Brain microvascular endothelial cell (primary cell): ENCODE measurements at regions not wholly inside any gene's neighbourhood (a gene's known extent, or its start where the extent isn't known, plus 50 kb on each side); places are given as distances from the start of the nearest gene placed in this dataset.

ENCODE experiments used
- DNase-seq: peaks from one replicate; pipeline ENCODE4 v3.0.0-alpha.2; 2020
- H3K27ac ChIP-seq: fragments of 250-450 bp; sonication (Bioruptor Pico); 2 replicates; pipeline ENCODE4 v1.5.1; 2020; ENCODE audit warnings: mild to moderate bottlenecking, moderate library complexity
- H3K27me3 ChIP-seq: fragments of 250-450 bp; sonication (Bioruptor Pico); replicated peaks from 2 replicates; pipeline ENCODE4 v1.5.1; 2020; ENCODE audit warnings: mild to moderate bottlenecking
- H3K36me3 ChIP-seq: fragments of 250-450 bp; sonication (Bioruptor Pico); replicated peaks from 2 replicates; pipeline ENCODE4 v1.5.1; 2020; ENCODE audit warnings: mild to moderate bottlenecking
- H3K4me3 ChIP-seq: 2 replicates; pipeline ENCODE4 v1.5.1; 2011; ENCODE audit warnings: low read depth, mild to moderate bottlenecking, control low read depth, low read length, moderate library complexity
- CTCF ChIP-seq: IDR thresholded peaks from 2 replicates; pipeline ENCODE4 v1.5.1; 2011; ENCODE audit warnings: low read depth, mild to moderate bottlenecking, moderate library complexity, low read length, control low read depth, inconsistent platforms; ENCODE audit errors: missing control alignments
- in situ Hi-C: cut with HindIII; loops from 2 replicates; pipeline ENCODE4 v1.10.0; 2017; ENCODE audit warnings: low sequenced_read_pairs, low pct_ligation_motif_present

- no peak overlapping the region for H3K4me3 ChIP-seq
- in situ Hi-C loops: no loop called here
- no peaks in the 10 kb centered on the region for H3K36me3 ChIP-seq
- H3K27ac ChIP-seq: no peak overlapping the region
- DNase-seq: no peak
- H3K27me3 ChIP-seq: no peaks in the 10 kb centered on the region
- TF ChIP-seq CTCF: no peak
These were observed 614.5 kb downstream of the MAT2B start for GRCh38 chr5:164119806-164120447.

- H3K4me3 ChIP-seq: no peak overlapping the region
- no peaks in the 10 kb centered on the region for H3K27me3 ChIP-seq
- no peak overlapping the region for H3K27ac ChIP-seq
- no peaks in the 10 kb centered on the region for H3K36me3 ChIP-seq
- no peak for DNase-seq
- in situ Hi-C loops: no loop called here
- TF ChIP-seq CTCF: no peak
These were observed 622.1 kb downstream of the MAT2B start for GRCh38 chr5:164127527-164127926.

GRCh38 chr5:164132358-164132757 lies 626.9 kb downstream of the MAT2B start:
- no peak for DNase-seq
- Histone ChIP-seq H3K36me3 (no peaks in the 10 kb centered on the region), H3K27me3 (no peaks in the 10 kb centered on the region), H3K4me3 (no peak overlapping the region), H3K27ac (no peak overlapping the region)
- TF ChIP-seq CTCF: no peak
- in situ Hi-C loops: no loop called here

- H3K4me3 ChIP-seq: no peak overlapping the region
- H3K36me3 ChIP-seq: no peaks in the 10 kb centered on the region
- H3K27ac ChIP-seq: no peak overlapping the region
- in situ Hi-C loops: no loop called here
- TF ChIP-seq CTCF: no peak
- H3K27me3 ChIP-seq: no peaks in the 10 kb centered on the region
- DNase-seq: no peak
These were observed 631.7 kb downstream of the MAT2B start for GRCh38 chr5:164137095-164137494.

GRCh38 chr5:164139423-164139822 lies 634.0 kb downstream of the MAT2B start:
- Histone ChIP-seq H3K27me3 (no peaks in the 10 kb centered on the region), H3K4me3 (no peak overlapping the region), H3K36me3 (no peaks in the 10 kb centered on the region), H3K27ac (no peak overlapping the region)
- in situ Hi-C loops: no loop called here
- TF ChIP-seq CTCF: no peak
- DNase-seq: no peak

- DNase-seq: no peak
- in situ Hi-C loops: no loop called here
- Histone ChIP-seq H3K27me3 (no peaks in the 10 kb centered on the region), H3K4me3 (no peak overlapping the region), H3K27ac (no peak overlapping the region), H3K36me3 (no peaks in the 10 kb centered on the region)
- no peak for TF ChIP-seq CTCF
These were observed 640.0 kb downstream of the MAT2B start for GRCh38 chr5:164145458-164145857.
